ENCODE measurements at regions not wholly inside any gene's neighbourhood (a gene's known extent, or its start where the extent isn't known, plus 50 kb on each side); places are given as distances from the start of the nearest gene placed in this dataset.

DNA sequence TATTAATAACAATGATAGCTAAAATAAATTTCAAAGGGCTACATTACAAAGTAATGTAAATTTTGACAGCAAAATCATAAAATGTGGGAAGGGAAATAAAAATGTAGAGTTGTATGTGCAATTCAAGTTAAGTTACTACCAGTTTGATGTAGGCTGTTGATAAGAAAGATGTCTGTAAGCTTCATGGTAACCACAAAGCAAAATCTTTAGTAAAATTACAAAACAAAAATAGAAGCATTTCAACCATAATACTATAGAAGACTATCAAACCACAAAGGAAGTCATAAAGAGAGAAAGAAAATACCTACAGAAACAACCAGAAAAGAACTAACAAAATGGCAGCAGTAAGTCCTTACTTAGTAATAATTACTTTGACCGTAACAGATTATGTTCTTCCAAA, 99.1 kb downstream of the C7orf25 start:
- TF ChIP-seq, protein P1, sequence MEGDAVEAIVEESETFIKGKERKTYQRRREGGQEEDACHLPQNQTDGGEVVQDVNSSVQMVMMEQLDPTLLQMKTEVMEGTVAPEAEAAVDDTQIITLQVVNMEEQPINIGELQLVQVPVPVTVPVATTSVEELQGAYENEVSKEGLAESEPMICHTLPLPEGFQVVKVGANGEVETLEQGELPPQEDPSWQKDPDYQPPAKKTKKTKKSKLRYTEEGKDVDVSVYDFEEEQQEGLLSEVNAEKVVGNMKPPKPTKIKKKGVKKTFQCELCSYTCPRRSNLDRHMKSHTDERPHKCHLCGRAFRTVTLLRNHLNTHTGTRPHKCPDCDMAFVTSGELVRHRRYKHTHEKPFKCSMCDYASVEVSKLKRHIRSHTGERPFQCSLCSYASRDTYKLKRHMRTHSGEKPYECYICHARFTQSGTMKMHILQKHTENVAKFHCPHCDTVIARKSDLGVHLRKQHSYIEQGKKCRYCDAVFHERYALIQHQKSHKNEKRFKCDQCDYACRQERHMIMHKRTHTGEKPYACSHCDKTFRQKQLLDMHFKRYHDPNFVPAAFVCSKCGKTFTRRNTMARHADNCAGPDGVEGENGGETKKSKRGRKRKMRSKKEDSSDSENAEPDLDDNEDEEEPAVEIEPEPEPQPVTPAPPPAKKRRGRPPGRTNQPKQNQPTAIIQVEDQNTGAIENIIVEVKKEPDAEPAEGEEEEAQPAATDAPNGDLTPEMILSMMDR (IDR thresholded peaks at IDR 0.05; ENCODE audit: poor library complexity, severe bottlenecking): no peak
- TF ChIP-seq MXI1 (conservative IDR thresholded peaks at IDR 0.05; ENCODE audit: poor library complexity, severe bottlenecking) (no peak), POLR2AphosphoS5 (IDR thresholded peaks at IDR 0.05) (no peak)
- TF ChIP-seq, protein P2, sequence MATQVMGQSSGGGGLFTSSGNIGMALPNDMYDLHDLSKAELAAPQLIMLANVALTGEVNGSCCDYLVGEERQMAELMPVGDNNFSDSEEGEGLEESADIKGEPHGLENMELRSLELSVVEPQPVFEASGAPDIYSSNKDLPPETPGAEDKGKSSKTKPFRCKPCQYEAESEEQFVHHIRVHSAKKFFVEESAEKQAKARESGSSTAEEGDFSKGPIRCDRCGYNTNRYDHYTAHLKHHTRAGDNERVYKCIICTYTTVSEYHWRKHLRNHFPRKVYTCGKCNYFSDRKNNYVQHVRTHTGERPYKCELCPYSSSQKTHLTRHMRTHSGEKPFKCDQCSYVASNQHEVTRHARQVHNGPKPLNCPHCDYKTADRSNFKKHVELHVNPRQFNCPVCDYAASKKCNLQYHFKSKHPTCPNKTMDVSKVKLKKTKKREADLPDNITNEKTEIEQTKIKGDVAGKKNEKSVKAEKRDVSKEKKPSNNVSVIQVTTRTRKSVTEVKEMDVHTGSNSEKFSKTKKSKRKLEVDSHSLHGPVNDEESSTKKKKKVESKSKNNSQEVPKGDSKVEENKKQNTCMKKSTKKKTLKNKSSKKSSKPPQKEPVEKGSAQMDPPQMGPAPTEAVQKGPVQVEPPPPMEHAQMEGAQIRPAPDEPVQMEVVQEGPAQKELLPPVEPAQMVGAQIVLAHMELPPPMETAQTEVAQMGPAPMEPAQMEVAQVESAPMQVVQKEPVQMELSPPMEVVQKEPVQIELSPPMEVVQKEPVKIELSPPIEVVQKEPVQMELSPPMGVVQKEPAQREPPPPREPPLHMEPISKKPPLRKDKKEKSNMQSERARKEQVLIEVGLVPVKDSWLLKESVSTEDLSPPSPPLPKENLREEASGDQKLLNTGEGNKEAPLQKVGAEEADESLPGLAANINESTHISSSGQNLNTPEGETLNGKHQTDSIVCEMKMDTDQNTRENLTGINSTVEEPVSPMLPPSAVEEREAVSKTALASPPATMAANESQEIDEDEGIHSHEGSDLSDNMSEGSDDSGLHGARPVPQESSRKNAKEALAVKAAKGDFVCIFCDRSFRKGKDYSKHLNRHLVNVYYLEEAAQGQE (IDR thresholded peaks at IDR 0.05; ENCODE audit: borderline replicate concordance): no peak

All from neural cell (in vitro differentiated cells).